ENCODE measurements at regions not wholly inside any gene's neighbourhood (a gene's known extent, or its start where the extent isn't known, plus 50 kb on each side); places are given as distances from the start of the nearest gene placed in this dataset.

- 76% methylated on average over 5 of the region's 5 CpGs for WGBS (ENCODE audit: low lambda C conversion rate, missing lambda C conversion rate)
- TF ChIP-seq EZH2 (IDR thresholded peaks at IDR 0.05; ENCODE audit: borderline replicate concordance) (no peak), CTCF (IDR thresholded peaks at IDR 0.05; ENCODE audit: poor library complexity) (no peak), EZH2phosphoT487 (IDR thresholded peaks at IDR 0.05; ENCODE audit: low read depth, severe bottlenecking, unreplicated experiment) (no peak)
These were observed 109.9 kb upstream of the TCERG1L start for GRCh38 chr10:131421381-131421780.

GRCh38 chr10:131422731-131423130 lies 111.2 kb upstream of the TCERG1L start:
- 89% methylated on average over 10 of the region's 10 CpGs for WGBS (ENCODE audit: low lambda C conversion rate, missing lambda C conversion rate)
- Histone ChIP-seq H3K4me3 (no peak overlapping the region), H3K9me3 (ENCODE audit: low read depth) (no peaks in the 10 kb centered on the region), H4K20me1 (ENCODE audit: insufficient read depth, poor library complexity, severe bottlenecking) (no peaks in the 10 kb centered on the region), H3K4me1 (ENCODE audit: insufficient read depth) (no peaks in the 10 kb centered on the region), H3K9me2 (replicated peaks; ENCODE audit: insufficient read depth) (no peaks in the 10 kb centered on the region), H3K4me2 (no peak overlapping the region), H3K27ac (no peak overlapping the region), H2AFZ (no peak overlapping the region), H3K36me3 (replicated peaks; ENCODE audit: insufficient read depth, low read depth) (no peaks in the 10 kb centered on the region), H3K79me2 (no peaks in the 10 kb centered on the region), H3K27me3 (no peaks in the 10 kb centered on the region)
- TF ChIP-seq EZH2 (IDR thresholded peaks at IDR 0.05; ENCODE audit: borderline replicate concordance) (no peak), CTCF (IDR thresholded peaks at IDR 0.05; ENCODE audit: poor library complexity) (no peak), EZH2phosphoT487 (IDR thresholded peaks at IDR 0.05; ENCODE audit: low read depth, severe bottlenecking, unreplicated experiment) (no peak)
- no peak for DNase-seq (ENCODE audit: low spot score)

More at GRCh38 chr10:131421381-131421780, 109.9 kb upstream of the TCERG1L start:
- H3K4me1 ChIP-seq (ENCODE audit: insufficient read depth) = no peaks in the 10 kb centered on the region
- no peak overlapping the region for H3K27ac ChIP-seq
- no peak overlapping the region for H3K4me2 ChIP-seq
- no peaks in the 10 kb centered on the region for H4K20me1 ChIP-seq (ENCODE audit: insufficient read depth, poor library complexity, severe bottlenecking)
- H3K9me3 ChIP-seq (ENCODE audit: low read depth) = no peaks in the 10 kb centered on the region
- H3K79me2 ChIP-seq = no peaks in the 10 kb centered on the region
- no peak overlapping the region for H2AFZ ChIP-seq
- H3K4me3 ChIP-seq = no peak overlapping the region
- no peak for DNase-seq (ENCODE audit: low spot score)
- no peaks in the 10 kb centered on the region for H3K36me3 ChIP-seq (replicated peaks; ENCODE audit: insufficient read depth, low read depth)
- H3K27me3 ChIP-seq = no peaks in the 10 kb centered on the region
- H3K9me2 ChIP-seq (replicated peaks; ENCODE audit: insufficient read depth) = no peaks in the 10 kb centered on the region

GRCh38 chr10:131424053-131424452 lies 112.5 kb upstream of the TCERG1L start:
- WGBS (ENCODE audit: low lambda C conversion rate, missing lambda C conversion rate) = 80% methylated on average over 6 of the region's 6 CpGs
- H3K4me1 ChIP-seq (ENCODE audit: insufficient read depth) = no peaks in the 10 kb centered on the region
- no peak overlapping the region for H3K27ac ChIP-seq
- no peak for DNase-seq (ENCODE audit: low spot score)
- no peaks in the 10 kb centered on the region for H3K27me3 ChIP-seq
- no peak overlapping the region for H3K4me2 ChIP-seq
- no peaks in the 10 kb centered on the region for H3K36me3 ChIP-seq (replicated peaks; ENCODE audit: insufficient read depth, low read depth)
- H3K9me2 ChIP-seq (replicated peaks; ENCODE audit: insufficient read depth) = no peaks in the 10 kb centered on the region
- TF ChIP-seq EZH2 (IDR thresholded peaks at IDR 0.05; ENCODE audit: borderline replicate concordance) (no peak), CTCF (IDR thresholded peaks at IDR 0.05; ENCODE audit: poor library complexity) (no peak), EZH2phosphoT487 (IDR thresholded peaks at IDR 0.05; ENCODE audit: low read depth, severe bottlenecking, unreplicated experiment) (no peak)
- no peaks in the 10 kb centered on the region for H4K20me1 ChIP-seq (ENCODE audit: insufficient read depth, poor library complexity, severe bottlenecking)
- H3K79me2 ChIP-seq = no peaks in the 10 kb centered on the region
- no peak overlapping the region for H3K4me3 ChIP-seq
- H3K9me3 ChIP-seq (ENCODE audit: low read depth) = no peaks in the 10 kb centered on the region
- H2AFZ ChIP-seq = no peak overlapping the region
